Panc1 (cell line): ENCODE measurements at regions not wholly inside any gene's neighbourhood (a gene's known extent, or its start where the extent isn't known, plus 50 kb on each side); places are given as distances from the start of the nearest gene placed in this dataset.

ENCODE experiments used
- CTCF ChIP-seq: fragments of 450-650 bp; IDR thresholded peaks from 2 replicates; pipeline ENCODE4 v1.5.1; 2017; ENCODE audit warnings: mild to moderate bottlenecking
- POLR2AphosphoS5 ChIP-seq: IDR thresholded peaks from 2 replicates; pipeline ENCODE4 v1.6.1; 2012; ENCODE audit warnings: mild to moderate bottlenecking, low read depth, low read length, moderate library complexity

GRCh38 chr21:23822760-23823159 is 1784.5 kb downstream of the MRPL39 start:
- TF ChIP-seq POLR2AphosphoS5 (no peak), CTCF (no peak)
